ENCODE measurements at regions not wholly inside any gene's neighbourhood (a gene's known extent, or its start where the extent isn't known, plus 50 kb on each side); places are given as distances from the start of the nearest gene placed in this dataset.

- no peak overlapping the region for H4K5ac ChIP-seq (ENCODE audit: low read depth, low read length)
- H3K9me3 ChIP-seq (ENCODE audit: control insufficient read depth, insufficient read depth, low read length) = no peaks in the 10 kb centered on the region
- no peak overlapping the region for H4K8ac ChIP-seq (ENCODE audit: low read depth in 2 of 2, low read length in 2 of 2)
- H3K27ac ChIP-seq (ENCODE audit: insufficient read depth, low read length) = no peak overlapping the region
- no peak for TF ChIP-seq NFE2L2 (IDR thresholded peaks at IDR 0.05; ENCODE audit: low read depth, low read length)
- TF ChIP-seq RAD21 (IDR thresholded peaks at IDR 0.05; ENCODE audit: low read length) = no peak
- no peak for TF ChIP-seq MXI1 (IDR thresholded peaks at IDR 0.05; ENCODE audit: borderline replicate concordance, low read depth, low read length)
- no peak for TF ChIP-seq BHLHE40 (IDR thresholded peaks at IDR 0.05; ENCODE audit: low read depth, low read length)
- no peak for TF ChIP-seq POLR2A (IDR thresholded peaks at IDR 0.05; ENCODE audit: low read depth, low read length)
- no peak for TF ChIP-seq MAZ (IDR thresholded peaks at IDR 0.05; ENCODE audit: borderline replicate concordance, low read depth, low read length)
- TF ChIP-seq SMC3 (IDR thresholded peaks at IDR 0.05; ENCODE audit: low read depth, low read length) = no peak
- TF ChIP-seq RCOR1 (IDR thresholded peaks at IDR 0.05; ENCODE audit: insufficient replicate concordance, low read length) = no peak
- H3K14ac ChIP-seq (replicated peaks; ENCODE audit: low read depth, low read length) = no peak overlapping the region
- H3K56ac ChIP-seq (ENCODE audit: extremely low read depth, insufficient read depth, low read length) = no peak overlapping the region
- no peak overlapping the region for H4K91ac ChIP-seq (ENCODE audit: insufficient read depth, low read depth, low read length)
- no peak overlapping the region for H2BK5ac ChIP-seq (ENCODE audit: low read depth, low read length, poor library complexity, severe bottlenecking)
- ChIA-PET CTCF (interaction anchor here (0.6 kb wide), 2 partner anchors 751 to 805 kb away, joined by 3 read pairs; no protein-coding TSS in a partner anchor), POLR2A (ENCODE audit: unreplicated experiment) (no interaction called here)
- H3K27me3 ChIP-seq (ENCODE audit: control insufficient read depth, insufficient read depth, low read length) = no peaks in the 10 kb centered on the region; the same call in 1 of the 2 replicates
- no peaks in the 10 kb centered on the region for H4K20me1 ChIP-seq (ENCODE audit: insufficient read depth, low read length)
- H2BK20ac ChIP-seq (ENCODE audit: low read depth, low read length) = no peak overlapping the region
- H3K9ac ChIP-seq (ENCODE audit: low read depth, low read length) = no peak overlapping the region
- dilution Hi-C loops (cut with HindIII; ENCODE audit: low sequenced_read_pairs, unreplicated experiment) = no loop called here
- no peak overlapping the region for H2AFZ ChIP-seq (replicated peaks; ENCODE audit: low read length, poor library complexity)
- H2BK15ac ChIP-seq (ENCODE audit: low read depth, low read length) = no peak overlapping the region
- H3K9me1 ChIP-seq (ENCODE audit: insufficient read depth, low read length) = no peaks in the 10 kb centered on the region
- no peak overlapping the region for H2BK120ac ChIP-seq (ENCODE audit: low read depth, low read length)
- no peak overlapping the region for H3K4me2 ChIP-seq (ENCODE audit: low read depth, low read length)
- no peak overlapping the region for H3K4me3 ChIP-seq (ENCODE audit: insufficient read depth, low read depth, low read length)
- no peak overlapping the region for H3K4ac ChIP-seq (ENCODE audit: low read depth, low read length)
- no peaks in the 10 kb centered on the region for H3K79me1 ChIP-seq (ENCODE audit: low read depth in 1 of 2, low read length in 2 of 2)
- in situ Hi-C loops (cut with MboI; ENCODE audit: low sequenced_read_pairs) = no loop called here
- ATAC-seq (ENCODE audit: low read depth) (no peak), DNase-seq (no peak)
- WGBS, 2 experiments (ENCODE audit: extremely low coverage in 2 of 2, insufficient read length in 1 of 2) = no CpG with 5 or more reads among the region's 7 CpGs
- no peak overlapping the region for H2AK9ac ChIP-seq (replicated peaks; ENCODE audit: low read depth, low read length, poor library complexity)
- intact Hi-C loops (cut with micrococcal nuclease) = no loop called here
- no peaks in the 10 kb centered on the region for H3K36me3 ChIP-seq (ENCODE audit: control insufficient read depth, insufficient read depth, low read length)
- H3K4me1 ChIP-seq (ENCODE audit: control insufficient read depth, insufficient read depth, low read length) = 0 out of 2 replicates have a peak, but pooled peaks cover 1% of the 10 kb centered on the region
- no peak overlapping the region for H2AK5ac ChIP-seq (ENCODE audit: low read depth, low read length)
- no TSS peak for BruUV-seq (replicated peaks)
- H3K18ac ChIP-seq (ENCODE audit: low read depth, low read length) = no peak overlapping the region
- no peak overlapping the region for H3K23ac ChIP-seq (ENCODE audit: low read depth, low read length)
Observed at GRCh38 chr7:18174996-18175395, 147.3 kb upstream of the PRPS1L1 start.

Data from IMR-90 (cell line).